Activated naive CD4-positive, alpha-beta T cell treated with anti-CD3 and anti-CD28 coated beads for 36 hours (primary cell): ENCODE measurements at regions not wholly inside any gene's neighbourhood (a gene's known extent, or its start where the extent isn't known, plus 50 kb on each side); places are given as distances from the start of the nearest gene placed in this dataset.

ENCODE experiments used
- CTCF ChIA-PET: fragments of 350-600 bp; sonication (Branson Sonifier 250); formaldehyde crosslinking; loops from one replicate; lab custom pipeline; 2021; ENCODE audit warnings: antibody characterized with exemption; lab: Charles Lee
- DNase-seq: peaks from one replicate; pipeline ENCODE4 v3.0.0-alpha.2; 2020
- H3K27ac Mint-ChIP-seq: one replicate; pipeline ENCODE4 v1.8.0; 2021; ENCODE audit warnings: mild to moderate bottlenecking, mixed read lengths
- H3K27me3 Mint-ChIP-seq: one replicate; pipeline ENCODE4 v1.8.0; 2021; ENCODE audit warnings: low read depth, mixed read lengths
- H3K36me3 Mint-ChIP-seq: one replicate; pipeline ENCODE4 v1.8.0; 2021; ENCODE audit warnings: low read depth, mixed read lengths
- H3K4me1 Mint-ChIP-seq: one replicate; pipeline ENCODE4 v1.8.0; 2021; ENCODE audit warnings: low read depth, mixed read lengths
- H3K4me3 Mint-ChIP-seq: one replicate; pipeline ENCODE4 v1.8.0; 2021; ENCODE audit warnings: mild to moderate bottlenecking, moderate library complexity, mixed read lengths
- H3K9me3 Mint-ChIP-seq: one replicate; pipeline ENCODE4 v1.8.0; 2021; ENCODE audit warnings: mixed read lengths
- intact Hi-C: fragments of 100-400 bp; cut with micrococcal nuclease; formaldehyde crosslinking; loops from one replicate; pipeline ENCODE4 v1.15.1; 2023

DNA sequence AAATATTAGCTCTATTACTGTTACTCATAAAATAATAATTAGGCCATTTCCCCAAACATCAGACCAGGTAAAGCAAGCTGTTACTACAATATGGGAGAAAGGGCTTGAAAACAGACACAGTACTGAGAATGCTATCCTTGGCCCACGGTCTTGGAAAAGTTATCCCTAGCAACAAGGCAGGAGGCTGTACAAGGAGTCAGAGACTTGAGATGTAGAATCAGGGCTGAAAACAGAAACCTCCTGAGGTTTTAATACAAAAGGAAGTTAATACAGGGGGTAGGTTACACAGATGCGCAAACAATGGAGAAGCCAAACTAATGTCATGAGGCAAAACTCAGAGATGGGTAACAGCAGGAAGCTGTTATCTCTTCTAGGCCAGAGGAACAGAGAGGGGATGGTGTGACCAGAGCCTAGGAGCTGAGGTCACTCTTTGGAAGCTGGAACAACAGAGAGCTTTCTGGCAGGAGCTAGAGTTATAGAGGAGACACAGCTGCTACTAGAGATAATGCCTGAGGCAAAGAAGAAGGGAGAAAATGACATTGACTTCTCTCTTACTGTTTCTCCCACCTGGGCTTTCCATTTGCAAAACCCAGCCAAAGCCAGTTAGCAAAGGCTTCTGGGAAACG lies 248.8 kb downstream of the SUDS3 start:
- no peak overlapping the region for H3K27ac Mint-ChIP-seq
- no peaks in the 10 kb centered on the region for H3K27me3 Mint-ChIP-seq
- no peaks in the 10 kb centered on the region for H3K4me1 Mint-ChIP-seq
- H3K36me3 Mint-ChIP-seq = no peaks in the 10 kb centered on the region
- peaks cover 2% of the 10 kb centered on the region for H3K9me3 Mint-ChIP-seq
- no peak for DNase-seq
- no peak overlapping the region for H3K4me3 Mint-ChIP-seq
- intact Hi-C loops = no loop called here
- CTCF ChIA-PET = no interaction called here

DNA sequence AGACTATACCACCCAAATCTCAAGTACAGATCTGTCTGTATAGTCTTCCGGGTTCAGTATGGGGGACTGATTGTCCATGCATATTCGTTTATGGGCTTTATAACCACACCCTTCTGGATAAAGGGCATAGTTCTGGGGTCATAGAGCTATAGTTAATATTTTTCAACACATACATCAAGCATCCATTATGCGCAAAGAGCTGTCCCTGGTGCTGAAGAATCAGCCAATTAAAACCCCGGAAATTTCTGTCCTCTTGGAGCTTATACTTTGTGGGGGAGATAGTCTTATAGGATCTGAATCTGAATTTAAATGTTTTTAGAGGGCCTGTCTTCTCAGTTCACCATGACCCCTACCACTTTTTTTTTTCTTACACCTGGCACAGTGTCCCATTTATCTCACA lies 256.7 kb downstream of the SUDS3 start:
- Mint-ChIP-seq H3K4me3 (no peak overlapping the region), H3K27ac (no peak overlapping the region), H3K36me3 (no peaks in the 10 kb centered on the region), H3K4me1 (no peaks in the 10 kb centered on the region), H3K9me3 (peaks cover 2% of the 10 kb centered on the region), H3K27me3 (no peaks in the 10 kb centered on the region)
- CTCF ChIA-PET = interaction anchor here (0.6 kb wide), 3 partner anchors 15 to 1081 kb away, joined by 3 to 4 read pairs (median 3); no protein-coding TSS in a partner anchor
- DNase-seq = no peak
- intact Hi-C loops = no loop called here

DNA sequence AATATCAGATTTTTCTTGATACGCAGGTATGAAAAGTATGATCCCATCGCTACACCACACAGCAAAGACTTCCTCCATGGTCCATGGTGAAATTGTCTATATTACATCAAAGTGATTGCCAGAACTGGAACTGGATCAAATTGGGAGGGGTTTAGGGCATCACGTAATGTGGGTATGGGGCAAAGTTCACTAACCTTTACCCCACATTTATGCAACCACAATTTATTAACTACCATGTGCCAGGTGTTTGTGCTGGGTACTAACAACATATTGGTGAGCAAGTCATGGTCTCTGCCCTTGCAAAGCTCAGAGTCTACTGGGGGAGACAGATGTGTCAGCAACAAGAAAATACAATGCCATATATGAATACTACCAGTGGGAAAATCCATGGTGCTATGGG lies 258.9 kb downstream of the SUDS3 start:
- Mint-ChIP-seq H3K36me3 (no peaks in the 10 kb centered on the region), H3K27me3 (peaks cover 2% of the 10 kb centered on the region), H3K4me3 (no peak overlapping the region), H3K27ac (no peak overlapping the region), H3K9me3 (peaks cover 2% of the 10 kb centered on the region), H3K4me1 (no peaks in the 10 kb centered on the region)
- intact Hi-C loops = no loop called here
- CTCF ChIA-PET = no interaction called here
- no peak for DNase-seq

DNA sequence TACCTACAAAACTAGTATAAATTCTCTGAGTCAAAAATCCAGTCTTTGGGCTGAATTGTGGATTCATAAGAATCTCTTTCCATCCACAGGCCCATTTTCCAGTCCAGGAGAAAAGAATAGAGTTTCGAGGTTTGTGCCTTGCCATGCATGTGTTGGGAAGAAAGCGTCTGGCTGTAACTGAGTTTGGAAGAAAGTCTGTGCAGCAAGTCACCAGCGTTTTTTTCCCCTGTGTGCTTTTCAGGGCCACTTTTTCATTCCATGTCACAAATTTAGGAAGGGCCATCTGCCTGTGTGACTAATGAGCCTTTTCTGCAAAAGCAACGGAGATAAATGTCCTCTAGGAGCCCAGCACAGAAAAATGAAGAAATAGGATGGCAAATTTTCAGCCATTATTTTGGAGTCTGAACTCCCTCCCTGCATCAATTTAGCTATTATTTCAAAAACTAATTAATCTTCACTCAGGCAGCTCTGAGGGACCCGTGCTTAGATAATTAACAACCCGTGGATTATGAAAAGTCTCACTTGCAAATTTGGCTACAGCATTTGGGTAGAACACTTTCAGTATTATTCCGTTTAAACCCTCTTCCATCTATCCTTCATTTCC lies 261.5 kb downstream of the SUDS3 start:
- Mint-ChIP-seq H3K4me1 (no peaks in the 10 kb centered on the region), H3K27ac (no peak overlapping the region), H3K4me3 (no peak overlapping the region), H3K27me3 (peaks cover 2% of the 10 kb centered on the region), H3K9me3 (peaks cover 4% of the 10 kb centered on the region), H3K36me3 (no peaks in the 10 kb centered on the region)
- intact Hi-C loops = no loop called here
- no peak for DNase-seq
- CTCF ChIA-PET = no interaction called here

DNA sequence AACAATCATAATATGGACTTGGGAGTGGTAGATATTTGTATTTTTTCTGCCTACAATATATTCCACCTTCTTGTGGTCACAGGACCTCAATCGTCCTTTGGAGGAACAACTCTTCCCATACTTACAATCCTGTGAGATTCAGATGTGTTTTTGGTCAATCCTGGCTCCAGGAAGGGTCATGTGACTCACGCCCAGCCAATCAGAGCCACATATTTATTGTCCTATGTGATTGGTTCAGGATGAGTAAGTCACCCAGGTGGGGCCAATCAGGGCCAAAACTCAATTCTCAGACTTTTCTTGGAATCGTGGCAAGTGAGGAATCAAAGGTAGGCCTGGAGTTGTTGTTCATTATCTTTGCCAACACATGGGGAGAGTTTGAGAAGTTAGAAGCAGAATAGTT lies 264.9 kb downstream of the SUDS3 start:
- Mint-ChIP-seq H3K27ac (no peak overlapping the region), H3K4me1 (no peaks in the 10 kb centered on the region), H3K27me3 (peaks cover 2% of the 10 kb centered on the region), H3K9me3 (peaks cover 4% of the 10 kb centered on the region), H3K4me3 (no peak overlapping the region), H3K36me3 (no peaks in the 10 kb centered on the region)
- DNase-seq = no peak
- CTCF ChIA-PET = no interaction called here
- intact Hi-C loops = no loop called here

DNA sequence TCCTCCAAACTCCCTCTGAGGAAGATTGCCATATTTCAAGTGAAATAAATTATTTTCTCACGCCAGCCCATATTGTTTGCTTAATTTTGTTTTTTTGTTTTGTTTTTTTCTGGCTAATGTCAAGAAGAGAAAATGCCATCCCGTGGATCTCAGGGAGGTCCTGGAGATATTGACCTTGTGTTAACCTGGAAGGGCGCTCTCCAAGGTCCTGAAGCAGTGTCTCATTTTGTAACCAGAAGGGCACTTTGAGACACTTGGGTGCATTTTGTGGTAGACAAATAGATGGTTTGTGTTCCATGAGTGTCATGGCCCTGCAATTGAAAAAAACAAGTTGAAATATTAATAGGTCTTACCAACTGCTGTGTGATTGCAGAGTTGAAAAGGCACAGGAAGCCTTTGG lies 268.9 kb downstream of the SUDS3 start:
- peaks cover 2% of the 10 kb centered on the region for H3K9me3 Mint-ChIP-seq
- H3K27me3 Mint-ChIP-seq = no peaks in the 10 kb centered on the region
- DNase-seq = peak; percentile 25
- CTCF ChIA-PET = no interaction called here
- no peaks in the 10 kb centered on the region for H3K4me1 Mint-ChIP-seq
- no peaks in the 10 kb centered on the region for H3K36me3 Mint-ChIP-seq
- no peak overlapping the region for H3K4me3 Mint-ChIP-seq
- intact Hi-C loops = no loop called here
- no peak overlapping the region for H3K27ac Mint-ChIP-seq

DNA sequence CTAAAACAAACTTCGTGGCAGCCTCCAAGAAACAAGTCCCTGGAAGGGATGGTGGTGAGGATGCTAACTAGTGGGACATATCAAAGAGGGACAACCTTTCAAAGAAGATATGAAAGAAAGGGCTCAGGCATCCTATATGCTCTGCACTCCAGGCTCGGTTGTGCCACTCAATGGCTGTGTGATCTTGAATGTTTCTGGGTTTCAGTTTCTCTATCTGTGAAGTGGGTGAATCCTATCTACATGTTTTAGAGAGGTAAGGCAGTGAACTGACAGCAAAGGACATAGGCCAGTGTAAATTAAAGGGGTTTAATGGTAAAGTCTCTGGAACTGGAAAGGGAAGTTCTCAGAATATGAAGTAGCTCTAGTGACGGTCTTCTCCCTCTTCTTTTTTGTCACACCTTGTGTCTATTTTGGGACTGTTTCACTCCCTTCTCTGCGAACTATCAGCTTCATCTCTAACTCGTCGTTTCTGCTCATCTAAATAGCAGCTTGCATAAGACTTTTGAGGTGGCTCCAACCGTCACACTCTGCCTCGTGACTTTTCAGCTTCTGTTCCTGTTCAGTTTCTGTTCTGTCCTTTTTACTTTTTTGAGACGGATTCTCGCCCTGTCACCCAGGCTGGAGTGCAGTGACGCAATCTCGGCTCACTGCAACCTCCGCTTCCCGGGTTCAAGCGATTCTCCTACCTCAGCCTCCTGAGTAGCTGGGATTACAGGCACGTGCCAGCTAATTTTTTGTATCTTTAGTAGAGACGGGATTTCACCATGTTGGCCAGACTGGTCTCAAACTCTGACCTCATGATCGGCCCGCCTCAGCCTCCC lies 273.6 kb downstream of the SUDS3 start:
- H3K27me3 Mint-ChIP-seq = peaks cover 3% of the 10 kb centered on the region
- CTCF ChIA-PET = interaction anchor here (1.0 kb wide), 1 partner anchor 13 kb away, joined by 3 read pairs; no protein-coding TSS in a partner anchor
- H3K27ac Mint-ChIP-seq = no peak overlapping the region
- intact Hi-C loops = no loop called here
- H3K36me3 Mint-ChIP-seq = no peaks in the 10 kb centered on the region
- no peak for DNase-seq
- H3K4me1 Mint-ChIP-seq = no peaks in the 10 kb centered on the region
- peaks cover 4% of the 10 kb centered on the region for H3K9me3 Mint-ChIP-seq
- no peak overlapping the region for H3K4me3 Mint-ChIP-seq

DNA sequence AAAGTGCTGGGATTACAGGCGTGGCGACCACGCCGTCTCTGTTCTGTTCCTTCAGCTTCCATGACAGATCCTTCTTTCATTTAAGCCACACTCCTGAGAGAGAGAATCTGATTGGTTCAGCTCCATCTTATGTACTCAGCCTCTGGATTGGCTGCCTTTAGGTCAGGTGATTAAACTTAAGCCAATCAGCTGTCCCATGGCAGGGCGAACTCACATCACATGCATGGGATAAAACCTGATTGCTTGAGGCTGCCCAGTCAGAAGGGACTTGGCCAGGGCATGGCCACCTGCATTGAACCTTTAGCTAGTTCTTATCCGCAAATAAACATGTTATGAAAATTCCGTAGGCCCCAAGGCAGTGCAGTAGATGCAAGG lies 274.2 kb downstream of the SUDS3 start:
- no peak overlapping the region for H3K27ac Mint-ChIP-seq
- peaks cover 4% of the 10 kb centered on the region for H3K9me3 Mint-ChIP-seq
- CTCF ChIA-PET = interaction anchor here (1.0 kb wide), 1 partner anchor 14 kb away, joined by 3 read pairs; no protein-coding TSS in a partner anchor
- H3K36me3 Mint-ChIP-seq = no peaks in the 10 kb centered on the region
- H3K4me1 Mint-ChIP-seq = no peaks in the 10 kb centered on the region
- no peak overlapping the region for H3K4me3 Mint-ChIP-seq
- peaks cover 3% of the 10 kb centered on the region for H3K27me3 Mint-ChIP-seq
- no peak for DNase-seq
- intact Hi-C loops = no loop called here

DNA sequence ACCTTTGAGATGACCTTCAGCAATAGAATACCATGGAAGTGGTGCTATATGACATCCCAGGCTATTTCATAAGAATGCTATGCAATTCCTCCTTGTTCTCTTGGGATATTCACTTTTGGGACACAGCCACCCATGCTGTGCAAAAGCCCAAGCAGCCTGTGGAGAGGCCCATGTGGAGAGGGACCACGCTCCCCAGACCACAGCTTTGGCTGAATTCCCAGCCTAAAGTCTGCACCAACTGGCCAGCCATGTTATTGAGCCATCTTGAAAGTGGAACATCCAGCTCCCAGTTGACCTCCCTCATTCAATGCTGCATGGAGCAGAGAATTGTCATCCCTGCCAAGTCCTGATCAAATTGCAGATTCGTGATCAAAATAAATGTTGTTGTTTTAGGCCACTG lies 275.1 kb downstream of the SUDS3 start:
- H3K4me1 Mint-ChIP-seq = no peaks in the 10 kb centered on the region
- H3K4me3 Mint-ChIP-seq = no peak overlapping the region
- peaks cover 3% of the 10 kb centered on the region for H3K27me3 Mint-ChIP-seq
- no peak for DNase-seq
- no peak overlapping the region for H3K27ac Mint-ChIP-seq
- CTCF ChIA-PET = no interaction called here
- no peaks in the 10 kb centered on the region for H3K36me3 Mint-ChIP-seq
- intact Hi-C loops = no loop called here
- peaks cover 4% of the 10 kb centered on the region for H3K9me3 Mint-ChIP-seq

DNA sequence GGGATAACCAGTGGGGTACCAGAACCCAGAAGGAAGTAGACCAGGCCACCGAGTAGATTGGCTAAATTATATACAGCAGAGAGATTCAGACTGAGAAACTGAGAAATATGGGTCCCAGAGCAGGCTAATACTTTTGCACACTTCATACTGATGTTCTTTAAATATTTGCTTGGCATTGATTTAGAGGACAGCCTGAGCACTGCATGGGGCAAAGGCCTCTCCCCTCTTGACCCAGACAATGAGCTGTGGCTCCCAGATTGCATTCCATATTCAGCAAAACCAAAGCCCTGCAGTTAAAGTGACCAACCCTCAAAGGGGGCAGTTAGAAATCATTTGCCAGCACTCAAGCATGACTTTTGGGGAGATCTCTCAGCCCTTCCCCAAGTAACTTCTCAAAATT lies 279.2 kb downstream of the SUDS3 start:
- Mint-ChIP-seq H3K36me3 (no peaks in the 10 kb centered on the region), H3K4me3 (no peak overlapping the region), H3K9me3 (peaks cover 4% of the 10 kb centered on the region), H3K4me1 (no peaks in the 10 kb centered on the region), H3K27me3 (peaks cover 3% of the 10 kb centered on the region), H3K27ac (no peak overlapping the region)
- DNase-seq = no peak
- CTCF ChIA-PET = no interaction called here
- intact Hi-C loops = no loop called here

DNA sequence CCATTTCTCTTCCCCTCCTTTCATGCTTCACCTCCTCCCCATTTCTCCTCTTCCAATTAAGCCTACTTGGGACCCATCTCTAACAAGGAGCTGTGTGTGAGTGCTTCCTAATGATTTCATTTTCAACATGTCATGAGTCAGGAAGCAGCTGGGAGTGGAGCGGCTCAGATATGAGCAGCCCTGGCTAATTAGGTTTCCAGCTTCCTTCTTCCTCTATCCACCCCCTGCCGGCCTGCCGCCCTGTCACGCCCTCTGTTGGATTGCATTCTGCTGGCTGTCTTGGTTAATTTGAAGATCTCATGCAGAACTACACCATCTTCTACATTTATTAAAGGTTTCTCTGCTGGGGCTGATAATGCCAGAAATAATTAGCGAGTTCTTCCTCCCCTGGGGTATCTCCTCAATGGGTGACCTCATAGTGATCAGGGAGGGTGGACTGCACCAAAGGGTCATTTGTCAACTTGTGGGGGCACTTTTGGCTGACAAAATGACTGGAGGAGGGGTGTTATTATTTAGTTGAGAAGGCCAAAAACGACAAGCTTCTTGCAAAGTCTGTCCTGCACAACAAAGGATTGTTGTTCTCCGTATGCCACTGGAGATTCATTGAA lies 300.9 kb upstream of the SRRM4 start:
- Mint-ChIP-seq H3K9me3 (peaks cover 15% of the 10 kb centered on the region), H3K27me3 (peaks cover 2% of the 10 kb centered on the region), H3K36me3 (no peaks in the 10 kb centered on the region), H3K27ac (no peak overlapping the region), H3K4me1 (no peaks in the 10 kb centered on the region), H3K4me3 (no peak overlapping the region)
- CTCF ChIA-PET = interaction anchor here (0.6 kb wide), 1 partner anchor 97 kb away, joined by 4 read pairs; no protein-coding TSS in a partner anchor
- DNase-seq = no peak
- intact Hi-C loops = no loop called here

DNA sequence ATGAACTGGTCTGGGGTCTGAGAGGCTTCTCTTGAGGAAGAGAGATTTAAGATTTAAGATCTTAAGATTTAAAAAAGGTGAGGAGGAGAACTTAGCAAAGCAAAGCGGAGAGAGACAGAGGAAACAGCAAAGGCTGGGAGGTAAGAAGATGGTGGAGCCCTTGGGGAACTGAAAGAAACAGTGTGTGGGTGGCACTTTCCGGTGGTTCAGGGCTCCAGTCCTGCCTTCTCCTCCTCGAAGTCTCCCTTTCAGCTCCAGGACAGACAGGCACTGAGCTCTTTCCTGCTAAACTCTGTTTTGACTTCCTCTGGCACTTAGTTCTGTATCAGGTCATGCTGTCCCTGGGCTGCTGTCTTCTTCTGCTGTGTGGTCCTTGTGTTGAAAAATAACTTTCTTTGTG lies 298.7 kb upstream of the SRRM4 start:
- intact Hi-C loops = no loop called here
- H3K27me3 Mint-ChIP-seq = peaks cover 2% of the 10 kb centered on the region
- no peaks in the 10 kb centered on the region for H3K4me1 Mint-ChIP-seq
- no peak for DNase-seq
- peaks cover 9% of the 10 kb centered on the region for H3K9me3 Mint-ChIP-seq
- H3K27ac Mint-ChIP-seq = no peak overlapping the region
- CTCF ChIA-PET = no interaction called here
- no peaks in the 10 kb centered on the region for H3K36me3 Mint-ChIP-seq
- H3K4me3 Mint-ChIP-seq = no peak overlapping the region
